T-helper 1 cell treated with Interleukin-12 subunit alpha and Interleukin-12 subunit beta and Interleukin-4 antibody, amounts not matched to agents 30 μg/mL and 1 μg/mL, for 36 hours (primary cell): ENCODE measurements at regions not wholly inside any gene's neighbourhood (a gene's known extent, or its start where the extent isn't known, plus 50 kb on each side); places are given as distances from the start of the nearest gene placed in this dataset.

ENCODE experiments used
- H3K27ac Mint-ChIP-seq: one replicate; pipeline ENCODE4 v1.8.0; 2021; ENCODE audit warnings: mild to moderate bottlenecking, mixed read lengths
- H3K27me3 Mint-ChIP-seq: one replicate; pipeline ENCODE4 v1.8.0; 2021; ENCODE audit warnings: low read depth, mixed read lengths
- H3K36me3 Mint-ChIP-seq: one replicate; pipeline ENCODE4 v1.8.0; 2021; ENCODE audit warnings: low read depth, mixed read lengths
- H3K4me1 Mint-ChIP-seq: one replicate; pipeline ENCODE4 v1.8.0; 2021; ENCODE audit warnings: low read depth, mixed read lengths
- H3K4me3 Mint-ChIP-seq: one replicate; pipeline ENCODE4 v1.8.0; 2021; ENCODE audit warnings: mild to moderate bottlenecking, moderate library complexity, mixed read lengths
- H3K9me3 Mint-ChIP-seq: one replicate; pipeline ENCODE4 v1.8.0; 2021; ENCODE audit warnings: mixed read lengths

DNA sequence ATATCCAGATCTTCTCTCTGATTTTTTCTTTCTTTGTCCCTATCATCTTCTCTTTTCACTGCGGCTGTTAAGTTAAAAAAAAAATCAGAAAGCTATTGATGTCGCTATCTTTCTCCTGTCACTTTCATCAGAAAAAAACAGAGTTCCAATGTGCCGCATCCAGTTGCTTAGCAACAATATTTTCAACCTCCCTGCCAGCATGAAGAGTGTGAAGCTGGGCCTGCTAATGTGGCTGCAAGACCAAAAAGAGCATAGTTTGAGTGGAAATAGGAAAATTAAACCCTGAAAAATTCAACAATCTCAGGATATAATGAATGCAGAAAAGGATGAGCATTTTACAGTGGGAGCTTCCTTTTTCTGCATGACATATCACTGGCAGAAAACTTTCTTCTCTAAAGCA, 1025.4 kb upstream of the LRFN5 start:
- Mint-ChIP-seq H3K4me3 (no peak overlapping the region), H3K4me1 (no peaks in the 10 kb centered on the region), H3K27ac (no peak overlapping the region), H3K36me3 (no peaks in the 10 kb centered on the region), H3K27me3 (no peaks in the 10 kb centered on the region), H3K9me3 (no peaks in the 10 kb centered on the region)

DNA sequence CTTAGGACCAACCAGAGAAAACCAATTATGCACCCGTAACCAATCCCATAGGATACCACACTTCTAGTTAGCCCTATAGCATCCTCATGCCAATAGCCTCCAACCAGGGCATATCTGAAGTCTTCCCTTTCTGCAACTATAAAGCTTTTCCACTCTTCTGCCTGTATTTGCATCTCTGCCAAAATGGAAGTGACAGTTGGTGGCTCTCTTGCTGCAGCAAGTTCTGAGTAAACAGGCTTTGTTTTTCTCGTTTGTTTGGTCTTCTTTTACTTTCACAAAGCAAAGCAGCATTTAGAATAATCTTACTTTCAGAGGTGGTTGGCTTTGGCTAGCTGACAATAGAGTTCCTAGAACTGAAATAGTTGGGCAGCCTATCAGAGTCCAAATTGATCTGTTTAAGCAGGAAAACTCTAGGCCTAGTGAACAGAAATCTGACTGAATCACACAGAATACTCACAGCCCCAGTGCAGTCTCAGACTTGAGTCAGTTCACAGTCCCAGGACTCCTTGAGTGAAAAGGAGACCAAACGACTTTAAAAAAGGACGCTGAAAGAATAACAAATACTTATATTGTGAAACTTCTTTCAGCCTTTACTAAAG, 1029.7 kb upstream of the LRFN5 start:
- H3K36me3 Mint-ChIP-seq: no peaks in the 10 kb centered on the region
- H3K4me3 Mint-ChIP-seq: no peak overlapping the region

DNA sequence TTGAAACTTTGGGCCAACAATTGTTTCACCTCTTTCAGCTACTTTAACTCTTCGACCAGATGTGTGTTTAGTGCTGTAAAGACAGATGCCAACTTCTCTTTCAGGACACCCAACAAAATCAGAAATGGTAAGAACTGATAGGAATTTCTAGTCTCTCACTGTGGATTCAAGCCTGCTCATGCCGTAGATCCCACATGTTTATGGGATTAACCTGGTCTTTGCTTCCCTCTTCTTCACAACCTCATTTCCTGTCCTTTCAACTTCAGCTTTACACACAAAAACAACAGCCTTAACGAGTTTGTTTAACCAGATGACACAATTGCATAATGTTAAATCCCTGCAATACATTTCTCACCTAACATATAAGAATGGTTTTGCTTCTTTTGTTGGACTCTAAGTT, 1031.9 kb upstream of the LRFN5 start:
- H3K27ac Mint-ChIP-seq: no peak overlapping the region
- no peaks in the 10 kb centered on the region for H3K4me1 Mint-ChIP-seq
- H3K27me3 Mint-ChIP-seq: no peaks in the 10 kb centered on the region
- no peak overlapping the region for H3K4me3 Mint-ChIP-seq
- H3K36me3 Mint-ChIP-seq: no peaks in the 10 kb centered on the region
- H3K9me3 Mint-ChIP-seq: peaks cover 11% of the 10 kb centered on the region

More for the DNA sequence above, 1029.7 kb upstream of the LRFN5 start:
- H3K27ac Mint-ChIP-seq: no peak overlapping the region
- no peaks in the 10 kb centered on the region for H3K4me1 Mint-ChIP-seq
- H3K9me3 Mint-ChIP-seq: peaks cover 11% of the 10 kb centered on the region
- no peaks in the 10 kb centered on the region for H3K27me3 Mint-ChIP-seq

DNA sequence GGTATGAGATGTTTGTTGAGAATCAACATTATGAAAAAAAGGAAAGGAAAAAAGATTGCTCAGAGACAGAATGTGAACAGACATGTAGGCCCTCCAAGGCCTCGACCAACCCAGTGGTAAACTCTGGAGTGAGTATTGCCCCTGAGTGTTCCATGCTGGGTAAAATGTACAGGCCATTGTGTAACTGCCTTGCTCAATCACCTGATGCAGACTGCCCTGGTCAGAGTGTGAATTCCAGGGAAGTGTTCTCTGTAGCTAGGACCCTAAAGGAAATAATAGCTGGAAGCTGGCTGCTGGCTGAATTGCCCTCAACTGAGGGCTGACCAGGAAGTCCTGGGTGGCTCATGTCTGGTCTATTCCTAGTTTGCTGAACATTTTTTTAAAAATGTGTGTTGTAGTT, 1081.4 kb upstream of the LRFN5 start:
- Mint-ChIP-seq H3K4me1 (no peaks in the 10 kb centered on the region), H3K27ac (no peak overlapping the region), H3K4me3 (no peak overlapping the region), H3K36me3 (no peaks in the 10 kb centered on the region), H3K27me3 (no peaks in the 10 kb centered on the region), H3K9me3 (peaks cover 3% of the 10 kb centered on the region)

DNA sequence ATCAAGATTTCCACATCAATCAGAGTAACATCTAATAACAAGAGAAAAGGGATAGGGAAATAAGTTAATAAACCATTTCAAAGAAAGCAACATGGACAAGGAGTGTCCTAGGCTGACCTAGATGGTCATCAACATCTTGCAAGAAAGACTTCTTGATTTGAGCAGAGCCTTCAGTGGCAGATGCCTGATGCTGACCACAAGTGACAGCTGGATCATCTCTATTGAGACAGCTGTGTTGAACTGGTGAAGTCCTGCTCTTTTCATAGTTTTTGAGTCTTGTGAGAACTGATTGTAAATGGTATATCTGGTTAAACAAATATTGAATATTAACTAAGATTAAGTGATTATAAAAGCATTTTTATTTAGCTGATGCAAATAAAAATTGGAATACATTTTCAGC, 1083.6 kb upstream of the LRFN5 start:
- no peak overlapping the region for H3K27ac Mint-ChIP-seq
- no peaks in the 10 kb centered on the region for H3K4me1 Mint-ChIP-seq
- no peak overlapping the region for H3K4me3 Mint-ChIP-seq
- peaks cover 3% of the 10 kb centered on the region for H3K9me3 Mint-ChIP-seq
- H3K36me3 Mint-ChIP-seq: no peaks in the 10 kb centered on the region
- no peaks in the 10 kb centered on the region for H3K27me3 Mint-ChIP-seq

DNA sequence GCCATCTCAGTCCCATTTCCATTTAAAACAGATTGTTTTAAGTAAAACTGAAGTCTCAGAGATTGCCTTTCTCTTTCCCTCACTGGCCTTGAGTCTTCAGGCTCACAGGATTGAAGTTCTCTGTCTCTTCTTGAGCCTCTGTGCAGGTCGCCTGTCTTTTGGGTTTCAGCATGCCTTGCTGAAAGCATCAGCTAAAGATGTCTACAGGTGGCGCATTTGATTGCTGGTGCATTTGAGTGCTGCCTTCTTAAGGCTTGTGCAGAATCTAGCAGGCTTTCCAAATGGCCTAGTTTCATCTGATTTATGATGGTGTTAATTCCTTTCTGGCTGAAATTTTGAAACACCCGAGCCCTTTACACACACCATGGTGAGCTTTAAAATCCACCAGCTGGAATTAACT, 1062.2 kb upstream of the FBXO33 start:
- Mint-ChIP-seq H3K27ac (no peak overlapping the region), H3K4me3 (no peak overlapping the region), H3K4me1 (no peaks in the 10 kb centered on the region), H3K9me3 (no peaks in the 10 kb centered on the region), H3K27me3 (no peaks in the 10 kb centered on the region), H3K36me3 (no peaks in the 10 kb centered on the region)

DNA sequence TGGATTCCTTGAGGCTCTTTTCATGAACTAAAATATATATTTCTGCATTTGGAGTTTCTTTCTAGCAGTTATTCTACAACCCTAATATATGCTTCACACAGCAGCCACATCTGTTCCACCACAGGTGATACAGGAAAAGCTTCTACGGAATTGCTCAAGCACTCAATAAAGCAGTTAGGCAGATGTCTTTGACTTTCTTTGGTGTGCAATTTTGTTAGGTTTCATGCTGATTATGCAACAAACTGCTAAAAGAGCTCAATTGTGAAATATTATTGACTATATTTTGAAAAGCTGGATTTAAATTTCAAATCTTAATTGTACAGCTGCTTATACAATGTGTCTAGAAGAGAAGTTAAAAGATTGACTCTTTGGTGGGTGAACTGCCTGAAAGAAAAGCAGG, 1055.6 kb upstream of the FBXO33 start:
- Mint-ChIP-seq H3K27me3 (no peaks in the 10 kb centered on the region), H3K4me1 (no peaks in the 10 kb centered on the region), H3K36me3 (no peaks in the 10 kb centered on the region), H3K9me3 (no peaks in the 10 kb centered on the region), H3K4me3 (no peak overlapping the region), H3K27ac (no peak overlapping the region)

DNA sequence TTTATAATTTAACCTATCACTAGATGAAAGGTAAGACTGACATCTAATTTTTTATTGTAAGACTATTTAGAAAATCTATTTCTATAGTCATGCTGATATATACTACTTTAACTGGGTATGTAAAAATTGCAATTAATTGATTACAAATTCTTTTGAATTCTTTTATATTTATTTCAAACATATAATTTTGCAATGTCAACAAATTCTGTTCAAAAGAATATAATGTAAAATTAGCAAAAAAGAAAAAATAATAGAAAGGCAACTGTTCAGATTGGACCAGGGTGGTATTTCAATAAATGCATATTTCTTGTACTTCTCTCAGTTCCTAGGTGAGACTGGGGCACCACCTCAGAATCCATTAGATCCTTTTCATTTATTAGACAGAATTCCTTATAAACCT, 1053.5 kb upstream of the FBXO33 start:
- no peaks in the 10 kb centered on the region for H3K9me3 Mint-ChIP-seq

DNA sequence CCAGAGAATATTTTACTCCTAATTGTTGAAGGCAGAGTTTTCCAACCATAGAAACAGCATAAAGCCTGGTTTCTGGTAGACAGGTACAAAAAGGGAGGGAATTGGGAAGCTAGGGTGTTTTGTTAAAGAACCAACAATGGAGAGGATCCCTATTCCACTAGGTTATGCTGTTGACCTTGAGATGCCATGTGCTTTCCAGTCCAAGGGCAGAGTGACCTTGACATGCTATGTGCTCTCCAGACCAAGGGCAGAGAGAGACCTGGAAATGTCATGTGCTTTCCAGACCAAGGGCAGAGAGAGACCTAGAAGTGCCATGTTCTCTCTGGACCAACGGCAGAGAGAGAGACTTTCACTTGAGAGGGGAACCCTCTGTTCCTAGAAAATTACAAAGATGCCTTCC, 1043.8 kb upstream of the FBXO33 start:
- no peak overlapping the region for H3K4me3 Mint-ChIP-seq
- H3K27me3 Mint-ChIP-seq: no peaks in the 10 kb centered on the region
- no peaks in the 10 kb centered on the region for H3K4me1 Mint-ChIP-seq
- no peak overlapping the region for H3K27ac Mint-ChIP-seq
- peaks cover 35% of the 10 kb centered on the region for H3K9me3 Mint-ChIP-seq
- no peaks in the 10 kb centered on the region for H3K36me3 Mint-ChIP-seq

More for the DNA sequence above, 1053.5 kb upstream of the FBXO33 start:
- Mint-ChIP-seq H3K27ac (no peak overlapping the region), H3K4me1 (no peaks in the 10 kb centered on the region), H3K4me3 (no peak overlapping the region), H3K36me3 (no peaks in the 10 kb centered on the region), H3K27me3 (no peaks in the 10 kb centered on the region)

DNA sequence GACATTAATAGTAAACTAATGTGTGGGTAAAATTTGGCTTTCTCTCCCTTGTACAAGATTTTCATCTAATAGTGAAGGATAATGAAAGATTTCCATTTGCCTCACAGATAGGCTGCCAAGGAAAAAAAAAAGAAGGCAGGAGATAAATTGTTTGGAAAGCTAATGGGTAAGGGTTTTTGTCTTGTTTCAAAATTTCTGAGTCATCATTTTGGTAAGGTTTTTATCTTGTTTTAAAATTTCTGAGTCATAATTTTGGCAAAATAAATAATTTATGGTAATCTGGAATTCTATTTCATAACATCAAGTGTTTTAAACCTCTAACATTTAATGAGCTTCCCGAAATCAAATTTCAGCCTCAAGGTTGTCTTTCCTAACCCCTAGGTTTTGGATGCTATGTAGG, 1035.7 kb upstream of the FBXO33 start:
- H3K36me3 Mint-ChIP-seq: no peaks in the 10 kb centered on the region
- no peaks in the 10 kb centered on the region for H3K4me1 Mint-ChIP-seq
- H3K27me3 Mint-ChIP-seq: no peaks in the 10 kb centered on the region
- no peak overlapping the region for H3K27ac Mint-ChIP-seq
- H3K4me3 Mint-ChIP-seq: no peak overlapping the region
- peaks cover 33% of the 10 kb centered on the region for H3K9me3 Mint-ChIP-seq

DNA sequence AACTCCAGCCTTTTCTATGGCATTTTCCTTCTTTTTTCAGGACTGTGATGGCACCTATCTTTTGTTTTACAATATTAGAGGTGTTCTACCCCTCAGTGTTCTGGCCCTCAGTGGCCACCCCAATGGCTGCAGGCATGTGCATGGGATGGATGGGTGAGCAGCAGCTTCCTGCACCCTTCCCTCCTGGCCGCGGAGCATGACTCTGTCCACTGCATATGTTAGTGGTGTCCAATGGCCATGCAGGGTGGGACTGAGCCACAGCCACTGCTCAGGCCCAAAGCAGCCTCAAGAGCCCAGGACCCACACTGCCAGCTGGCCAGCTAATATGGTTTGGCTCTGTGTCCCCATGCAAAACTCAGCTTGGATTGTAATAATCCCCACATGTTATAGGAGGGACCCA, 1032.3 kb upstream of the FBXO33 start:
- Mint-ChIP-seq H3K4me1 (no peaks in the 10 kb centered on the region), H3K36me3 (no peaks in the 10 kb centered on the region), H3K9me3 (peaks cover 16% of the 10 kb centered on the region), H3K4me3 (no peak overlapping the region), H3K27ac (no peak overlapping the region), H3K27me3 (no peaks in the 10 kb centered on the region)

DNA sequence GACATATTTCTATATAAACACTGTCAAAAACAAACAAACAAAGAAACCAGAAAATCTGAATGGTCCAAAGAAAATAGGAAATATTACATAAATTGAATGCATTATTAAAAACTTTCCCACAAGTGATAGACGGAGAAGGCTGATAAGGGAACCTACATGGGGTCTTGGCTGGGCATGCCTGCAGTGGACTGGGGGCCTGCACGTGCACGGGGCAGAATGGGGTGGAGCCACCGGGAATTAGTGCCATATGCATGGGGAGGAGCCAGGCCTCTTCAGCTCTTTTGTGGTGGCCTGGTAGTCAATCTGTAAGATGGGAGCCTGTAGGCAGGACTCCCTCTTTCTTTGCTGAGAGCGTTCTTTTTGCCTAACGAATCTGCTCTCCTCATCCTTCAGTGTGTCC, 1031.7 kb upstream of the FBXO33 start:
- no peaks in the 10 kb centered on the region for H3K36me3 Mint-ChIP-seq
- no peak overlapping the region for H3K27ac Mint-ChIP-seq
- H3K27me3 Mint-ChIP-seq: no peaks in the 10 kb centered on the region
- peaks cover 16% of the 10 kb centered on the region for H3K9me3 Mint-ChIP-seq
- H3K4me1 Mint-ChIP-seq: no peaks in the 10 kb centered on the region
- no peak overlapping the region for H3K4me3 Mint-ChIP-seq

DNA sequence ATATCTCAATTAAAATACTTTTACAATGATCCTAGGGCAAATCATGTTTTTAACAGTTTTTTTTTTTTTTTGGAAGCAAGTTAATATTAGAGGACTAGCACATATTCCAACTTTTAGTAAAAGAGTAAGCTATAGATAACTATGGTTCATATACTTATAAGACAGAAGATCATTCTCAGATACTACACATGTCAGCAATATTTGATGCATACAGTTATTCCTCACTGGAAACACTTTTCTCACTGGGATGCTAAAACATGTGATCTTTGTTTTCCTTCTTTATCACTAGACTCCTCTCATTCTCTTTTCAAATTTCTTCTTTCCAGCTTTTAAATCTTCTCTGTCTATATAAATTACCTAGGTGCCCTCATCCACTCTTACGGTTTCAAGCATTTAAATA, 1020.4 kb upstream of the FBXO33 start:
- Mint-ChIP-seq H3K27me3 (no peaks in the 10 kb centered on the region), H3K36me3 (no peaks in the 10 kb centered on the region), H3K27ac (no peak overlapping the region), H3K9me3 (peaks cover 3% of the 10 kb centered on the region), H3K4me1 (no peaks in the 10 kb centered on the region), H3K4me3 (no peak overlapping the region)

DNA sequence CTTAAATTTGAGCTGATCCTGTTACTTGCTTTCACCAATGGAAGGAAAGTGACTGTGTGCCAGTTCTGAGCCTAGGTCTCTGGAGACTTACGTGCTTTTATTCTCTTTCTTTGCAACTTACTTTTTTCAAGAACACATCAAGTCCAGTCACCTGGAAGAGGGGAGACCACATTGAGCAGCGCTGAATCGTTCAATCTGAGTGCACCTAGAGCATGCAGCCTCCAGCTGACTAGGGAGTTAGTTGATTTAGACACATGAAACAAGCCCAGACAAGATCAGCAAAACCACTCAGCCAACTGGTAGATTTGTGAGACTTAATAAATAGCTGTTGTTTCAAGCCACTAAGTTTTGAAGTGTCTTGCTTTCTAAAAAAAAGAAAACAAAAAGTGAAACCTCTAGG, 1014.8 kb upstream of the FBXO33 start:
- no peaks in the 10 kb centered on the region for H3K27me3 Mint-ChIP-seq

DNA sequence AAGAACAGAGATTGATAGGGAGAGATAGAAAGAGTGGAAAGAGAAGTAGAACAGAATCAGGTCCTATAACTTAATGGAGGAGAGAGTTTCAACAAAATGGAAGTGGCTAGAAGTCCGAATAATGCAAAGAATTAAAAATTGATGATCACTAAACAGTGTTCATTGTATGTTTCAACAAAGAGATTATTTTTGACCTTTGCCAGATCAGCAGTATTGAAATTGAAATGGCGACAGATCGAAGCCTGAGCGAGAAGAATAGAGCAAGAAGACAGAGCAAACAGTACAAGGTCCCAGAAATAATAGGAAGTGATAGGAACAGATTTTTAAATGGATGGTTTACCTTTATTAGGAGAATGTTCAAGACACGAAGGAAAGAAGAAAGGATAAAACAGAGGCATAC, 1012.8 kb upstream of the FBXO33 start:
- Mint-ChIP-seq H3K27ac (no peak overlapping the region), H3K27me3 (no peaks in the 10 kb centered on the region), H3K9me3 (peaks cover 11% of the 10 kb centered on the region), H3K36me3 (no peaks in the 10 kb centered on the region), H3K4me3 (no peak overlapping the region), H3K4me1 (no peaks in the 10 kb centered on the region)

More for the DNA sequence above, 1014.8 kb upstream of the FBXO33 start:
- H3K36me3 Mint-ChIP-seq: no peaks in the 10 kb centered on the region
- H3K27ac Mint-ChIP-seq: no peak overlapping the region
- H3K4me1 Mint-ChIP-seq: no peaks in the 10 kb centered on the region
- no peak overlapping the region for H3K4me3 Mint-ChIP-seq
- peaks cover 11% of the 10 kb centered on the region for H3K9me3 Mint-ChIP-seq

DNA sequence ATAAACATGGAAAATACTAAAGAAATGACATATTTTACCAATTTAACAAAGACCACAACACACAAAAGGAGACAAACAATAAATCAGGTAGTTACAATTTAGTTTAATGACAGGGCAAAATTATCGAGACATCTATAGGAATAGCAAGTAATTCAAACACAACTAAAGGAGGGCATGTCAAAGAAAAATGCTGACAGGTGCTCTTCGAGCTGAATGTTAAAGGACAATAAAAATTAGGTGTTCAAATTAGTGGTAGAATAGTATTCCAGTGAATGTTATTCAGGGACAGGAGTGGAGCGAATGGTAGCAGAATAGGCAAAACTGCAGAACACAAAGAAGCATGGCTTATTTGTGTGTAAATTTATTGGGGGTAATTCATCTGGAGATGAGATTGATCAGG, 1004.3 kb upstream of the FBXO33 start:
- Mint-ChIP-seq H3K4me3 (no peak overlapping the region), H3K27ac (no peak overlapping the region), H3K4me1 (no peaks in the 10 kb centered on the region), H3K9me3 (peaks cover 4% of the 10 kb centered on the region), H3K36me3 (no peaks in the 10 kb centered on the region), H3K27me3 (no peaks in the 10 kb centered on the region)
